ENCODE measurements at regions not wholly inside any gene's neighbourhood (a gene's known extent, or its start where the extent isn't known, plus 50 kb on each side); places are given as distances from the start of the nearest gene placed in this dataset.

DNA sequence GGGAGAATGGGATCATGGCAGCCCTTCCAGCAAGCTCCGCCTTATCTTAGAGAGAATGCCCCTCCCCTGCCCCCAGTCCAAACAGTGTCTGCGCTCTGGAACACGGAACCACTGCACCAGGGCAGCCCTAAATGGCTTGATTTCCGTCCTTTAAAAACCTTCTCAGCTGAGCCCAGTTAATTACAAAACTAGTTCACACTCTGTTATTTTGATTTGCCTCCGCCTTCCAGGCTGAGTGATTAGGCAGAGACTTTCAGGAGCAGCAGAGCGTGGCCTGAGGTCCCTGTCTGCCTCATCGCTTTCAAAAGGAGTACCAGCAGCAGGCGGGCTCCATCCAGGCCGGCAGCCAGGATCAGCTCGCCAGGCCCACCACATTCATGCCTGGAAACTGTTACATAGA lies 313.0 kb downstream of the BRD1 start:
- H3K4me2 ChIP-seq (ENCODE audit: low read depth, low read length), result no peak overlapping the region
- H3K4me1 ChIP-seq (ENCODE audit: low read length), result no peaks in the 10 kb centered on the region

GRCh38 chr22:49514211-49514610 lies 313.5 kb downstream of the BRD1 start:
- Histone ChIP-seq H3K9ac (ENCODE audit: low read length) (no peak overlapping the region), H2AFZ (ENCODE audit: low read length) (no peak overlapping the region), H3F3A (ENCODE audit: insufficient read depth, low read length) (no peaks in the 10 kb centered on the region), H3K4me3 (ENCODE audit: low read length) (no peak overlapping the region), H4K20me1 (ENCODE audit: insufficient read depth, low read length) (no peaks in the 10 kb centered on the region), H3K4me2 (ENCODE audit: low read depth, low read length) (no peak overlapping the region), H3K79me2 (ENCODE audit: low read length) (no peaks in the 10 kb centered on the region), H3K27ac (ENCODE audit: low read length) (no peak overlapping the region), H3K9me2 (replicated peaks; ENCODE audit: insufficient read depth, low read length) (no peaks in the 10 kb centered on the region), H3K4me1 (ENCODE audit: low read length) (no peaks in the 10 kb centered on the region), H3K9me3 (replicated peaks; ENCODE audit: insufficient read depth, low read length) (no peaks in the 10 kb centered on the region), H3K27me3 (replicated peaks; ENCODE audit: insufficient read depth, low read length) (no peaks in the 10 kb centered on the region), H3K36me3 (replicated peaks; ENCODE audit: insufficient read depth, low read length) (no peaks in the 10 kb centered on the region)
- no peak for TF ChIP-seq EZH2phosphoT487 (IDR thresholded peaks at IDR 0.05; ENCODE audit: low read length)
- no peak for TF ChIP-seq EZH2 (optimal IDR thresholded peaks at IDR 0.05; ENCODE audit: low read depth, low read length)
- TF ChIP-seq, protein P1, sequence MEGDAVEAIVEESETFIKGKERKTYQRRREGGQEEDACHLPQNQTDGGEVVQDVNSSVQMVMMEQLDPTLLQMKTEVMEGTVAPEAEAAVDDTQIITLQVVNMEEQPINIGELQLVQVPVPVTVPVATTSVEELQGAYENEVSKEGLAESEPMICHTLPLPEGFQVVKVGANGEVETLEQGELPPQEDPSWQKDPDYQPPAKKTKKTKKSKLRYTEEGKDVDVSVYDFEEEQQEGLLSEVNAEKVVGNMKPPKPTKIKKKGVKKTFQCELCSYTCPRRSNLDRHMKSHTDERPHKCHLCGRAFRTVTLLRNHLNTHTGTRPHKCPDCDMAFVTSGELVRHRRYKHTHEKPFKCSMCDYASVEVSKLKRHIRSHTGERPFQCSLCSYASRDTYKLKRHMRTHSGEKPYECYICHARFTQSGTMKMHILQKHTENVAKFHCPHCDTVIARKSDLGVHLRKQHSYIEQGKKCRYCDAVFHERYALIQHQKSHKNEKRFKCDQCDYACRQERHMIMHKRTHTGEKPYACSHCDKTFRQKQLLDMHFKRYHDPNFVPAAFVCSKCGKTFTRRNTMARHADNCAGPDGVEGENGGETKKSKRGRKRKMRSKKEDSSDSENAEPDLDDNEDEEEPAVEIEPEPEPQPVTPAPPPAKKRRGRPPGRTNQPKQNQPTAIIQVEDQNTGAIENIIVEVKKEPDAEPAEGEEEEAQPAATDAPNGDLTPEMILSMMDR (IDR thresholded peaks at IDR 0.05; ENCODE audit: low read length), result no peak
- DNase-seq, result no peak

More for the DNA sequence above, 313.0 kb downstream of the BRD1 start:
- TF ChIP-seq, protein P1 (IDR thresholded peaks at IDR 0.05; ENCODE audit: low read length), result no peak
- TF ChIP-seq EZH2phosphoT487 (IDR thresholded peaks at IDR 0.05; ENCODE audit: low read length), result no peak
- TF ChIP-seq EZH2 (optimal IDR thresholded peaks at IDR 0.05; ENCODE audit: low read depth, low read length), result no peak
- Histone ChIP-seq H3K27me3 (replicated peaks; ENCODE audit: insufficient read depth, low read length) (no peaks in the 10 kb centered on the region), H3K79me2 (ENCODE audit: low read length) (no peaks in the 10 kb centered on the region), H3K36me3 (replicated peaks; ENCODE audit: insufficient read depth, low read length) (no peaks in the 10 kb centered on the region), H2AFZ (ENCODE audit: low read length) (no peak overlapping the region), H3K9me2 (replicated peaks; ENCODE audit: insufficient read depth, low read length) (no peaks in the 10 kb centered on the region), H4K20me1 (ENCODE audit: insufficient read depth, low read length) (no peaks in the 10 kb centered on the region), H3K27ac (ENCODE audit: low read length) (no peak overlapping the region), H3K9me3 (replicated peaks; ENCODE audit: insufficient read depth, low read length) (no peaks in the 10 kb centered on the region), H3F3A (ENCODE audit: insufficient read depth, low read length) (no peaks in the 10 kb centered on the region), H3K9ac (ENCODE audit: low read length) (no peak overlapping the region), H3K4me3 (ENCODE audit: low read length) (no peak overlapping the region)
- DNase-seq, result no peak

GRCh38 chr22:49513358-49513851 lies 314.3 kb downstream of the BRD1 start:
- Histone ChIP-seq H3K4me3 (ENCODE audit: low read length) (no peak overlapping the region), H3K4me2 (ENCODE audit: low read depth, low read length) (no peak overlapping the region), H2AFZ (ENCODE audit: low read length) (no peak overlapping the region), H3K9ac (ENCODE audit: low read length) (no peak overlapping the region), H3K27me3 (replicated peaks; ENCODE audit: insufficient read depth, low read length) (no peaks in the 10 kb centered on the region), H4K20me1 (ENCODE audit: insufficient read depth, low read length) (no peaks in the 10 kb centered on the region), H3K4me1 (ENCODE audit: low read length) (no peaks in the 10 kb centered on the region), H3F3A (ENCODE audit: insufficient read depth, low read length) (no peaks in the 10 kb centered on the region), H3K9me3 (replicated peaks; ENCODE audit: insufficient read depth, low read length) (no peaks in the 10 kb centered on the region), H3K27ac (ENCODE audit: low read length) (no peak overlapping the region), H3K9me2 (replicated peaks; ENCODE audit: insufficient read depth, low read length) (no peaks in the 10 kb centered on the region), H3K79me2 (ENCODE audit: low read length) (no peaks in the 10 kb centered on the region), H3K36me3 (replicated peaks; ENCODE audit: insufficient read depth, low read length) (no peaks in the 10 kb centered on the region)
- TF ChIP-seq EZH2 (optimal IDR thresholded peaks at IDR 0.05; ENCODE audit: low read depth, low read length) (no peak), EZH2phosphoT487 (IDR thresholded peaks at IDR 0.05; ENCODE audit: low read length) (no peak)
- TF ChIP-seq, protein P1 (IDR thresholded peaks at IDR 0.05; ENCODE audit: low read length), result no peak
- DNase-seq, result no peak

Measured in MM.1S (cell line).